GM23248 (cell line): ENCODE measurements at regions not wholly inside any gene's neighbourhood (a gene's known extent, or its start where the extent isn't known, plus 50 kb on each side); places are given as distances from the start of the nearest gene placed in this dataset.

Experiments used
- EZH2 ChIP-seq: fragments of 200-600 bp; sonication (generic); IDR thresholded peaks from 2 replicates; pipeline ENCODE4 v1.6.1; 2018; ENCODE audit warnings: antibody characterized with exemption, mild to moderate bottlenecking; ENCODE audit not compliant: insufficient read depth, poor library complexity, severe bottlenecking
- EZH2phosphoT487 ChIP-seq: fragments of 200-600 bp; sonication (generic); IDR thresholded peaks from 2 replicates; pipeline ENCODE4 v1.6.1; 2018; ENCODE audit warnings: antibody characterized with exemption, moderate library complexity, mild to moderate bottlenecking, low read depth; ENCODE audit not compliant: insufficient read depth

DNA sequence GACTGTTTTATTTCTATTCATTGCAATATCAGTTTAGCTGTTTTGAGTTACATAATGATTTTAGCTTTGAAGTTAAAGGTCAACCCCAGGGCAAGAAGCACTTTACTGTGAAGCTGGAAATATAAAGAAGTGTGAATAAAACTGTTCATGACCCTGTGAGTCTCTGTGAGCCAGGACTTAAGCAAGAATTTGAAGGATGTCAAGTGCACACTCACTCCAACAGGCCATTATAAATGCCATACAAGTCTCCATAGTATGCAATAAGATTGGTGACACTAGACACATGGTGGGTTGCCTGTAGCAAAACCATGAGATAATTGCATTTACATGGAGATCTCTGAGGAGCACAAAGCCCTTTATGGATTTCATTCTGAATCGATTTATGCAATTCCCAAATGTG lies 318.7 kb upstream of the ITGA1 start:
- TF ChIP-seq EZH2phosphoT487 (no peak), EZH2 (no peak)
